ENCODE measurements at regions not wholly inside any gene's neighbourhood (a gene's known extent, or its start where the extent isn't known, plus 50 kb on each side); places are given as distances from the start of the nearest gene placed in this dataset.

GRCh38 chr15:97679106-97679688 is 281.3 kb upstream of the ARRDC4 start:
- Histone ChIP-seq H3K9ac (ENCODE audit: insufficient read depth in 1 of 2, low read length in 2 of 2) (no peak overlapping the region), H3K27ac (ENCODE audit: low read depth in 1 of 2, low read length in 1 of 2) (no peak overlapping the region), H3K36me3 (ENCODE audit: control insufficient read depth in 4 of 4, insufficient read depth in 4 of 4, low read length in 4 of 4) (no peaks in the 10 kb centered on the region), H3K4me3 (no peak overlapping the region), H3K9me3 (ENCODE audit: control insufficient read depth in 4 of 4, insufficient read depth in 3 of 4, low read length in 3 of 4) (peaks cover 0 to 2% (median 0%) of the 10 kb centered on the region in 4 donors), H3K27me3 (ENCODE audit: control insufficient read depth in 3 of 3, insufficient read depth in 3 of 3, low read length in 2 of 3) (no peaks in the 10 kb centered on the region), H3K4me1 (ENCODE audit: control insufficient read depth in 5 of 5, insufficient read depth in 5 of 5, low read length in 5 of 5) (no peaks in the 10 kb centered on the region)
- 57 to 66% methylated on average over 6 of the region's 6 CpGs for WGBS, 2 donors
- DNase-seq (no peak), ATAC-seq (ENCODE audit: insufficient read depth, low FRiP score) (no peak)
- no peak for TF ChIP-seq CTCF (IDR thresholded peaks at IDR 0.05; ENCODE audit: control extremely low read depth, extremely low read depth)

- Histone ChIP-seq H3K27me3 (ENCODE audit: control insufficient read depth in 3 of 3, insufficient read depth in 3 of 3, low read length in 2 of 3) (no peaks in the 10 kb centered on the region), H3K4me1 (ENCODE audit: control insufficient read depth in 5 of 5, insufficient read depth in 5 of 5, low read length in 5 of 5) (no peaks in the 10 kb centered on the region), H3K36me3 (ENCODE audit: control insufficient read depth in 4 of 4, insufficient read depth in 4 of 4, low read length in 4 of 4) (no peaks in the 10 kb centered on the region), H3K9me3 (ENCODE audit: control insufficient read depth in 4 of 4, insufficient read depth in 3 of 4, low read length in 3 of 4) (peaks cover 0 to 2% (median 0%) of the 10 kb centered on the region in 4 donors), H3K4me3 (no peak overlapping the region), H3K9ac (ENCODE audit: insufficient read depth in 1 of 2, low read length in 2 of 2) (no peak overlapping the region), H3K27ac (ENCODE audit: low read depth in 1 of 2, low read length in 1 of 2) (no peak overlapping the region)
- DNase-seq (no peak), ATAC-seq (ENCODE audit: insufficient read depth, low FRiP score) (no peak)
- WGBS, 2 donors: 78 to 79% methylated on average over 5 of the region's 5 CpGs
- TF ChIP-seq CTCF (IDR thresholded peaks at IDR 0.05; ENCODE audit: control extremely low read depth, extremely low read depth): no peak
These were observed 279.8 kb upstream of the ARRDC4 start for GRCh38 chr15:97680606-97681220.

GRCh38 chr15:97683831-97684230 is 276.7 kb upstream of the ARRDC4 start:
- no peaks in the 10 kb centered on the region for H3K4me1 ChIP-seq (ENCODE audit: control insufficient read depth in 5 of 5, insufficient read depth in 5 of 5, low read length in 5 of 5)
- no peaks in the 10 kb centered on the region for H3K27me3 ChIP-seq (ENCODE audit: control insufficient read depth in 3 of 3, insufficient read depth in 3 of 3, low read length in 2 of 3)
- WGBS, 2 donors: 38 to 44% methylated on average over 3 of the region's 3 CpGs
- TF ChIP-seq CTCF (IDR thresholded peaks at IDR 0.05; ENCODE audit: control extremely low read depth, extremely low read depth): no peak
- H3K36me3 ChIP-seq (ENCODE audit: control insufficient read depth in 4 of 4, insufficient read depth in 4 of 4, low read length in 4 of 4): no peaks in the 10 kb centered on the region
- no peak for ATAC-seq (ENCODE audit: insufficient read depth, low FRiP score)
- no peak overlapping the region for H3K9ac ChIP-seq (ENCODE audit: insufficient read depth in 1 of 2, low read length in 2 of 2)
- H3K4me3 ChIP-seq: no peak overlapping the region
- H3K27ac ChIP-seq (ENCODE audit: low read depth in 1 of 2, low read length in 1 of 2): no peak overlapping the region
- peaks cover 0 to 2% (median 0%) of the 10 kb centered on the region in 4 donors for H3K9me3 ChIP-seq (ENCODE audit: control insufficient read depth in 4 of 4, insufficient read depth in 3 of 4, low read length in 3 of 4)
- no peak for DNase-seq

Data from lung (tissue), 11 donors.